ENCODE measurements at regions not wholly inside any gene's neighbourhood (a gene's known extent, or its start where the extent isn't known, plus 50 kb on each side); places are given as distances from the start of the nearest gene placed in this dataset.

DNA sequence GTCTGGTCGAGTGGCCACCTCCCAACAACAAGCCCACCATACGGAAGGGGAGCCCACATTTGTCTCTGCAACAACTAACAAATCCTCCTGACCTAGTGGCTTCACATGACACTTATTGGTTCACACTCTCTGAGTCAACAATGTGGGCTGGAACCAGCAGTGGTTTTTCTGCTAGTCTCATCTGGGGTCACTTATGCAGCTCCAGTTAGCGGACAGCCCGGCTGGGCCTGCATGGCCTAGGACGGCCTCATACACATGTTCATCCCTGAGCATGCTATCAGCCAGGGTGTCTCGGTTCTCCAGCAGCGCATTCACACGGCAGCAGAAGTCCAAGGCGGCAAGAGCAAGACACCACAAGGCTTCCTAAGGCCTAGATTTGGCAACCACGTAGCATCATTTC, 281.7 kb downstream of the XXYLT1 start:
- WGBS (ENCODE audit: insufficient coverage), result 88% methylated on average over 9 of the region's 10 CpGs
- Mint-ChIP-seq H3K4me1 (peaks cover 0 to 3% of the 10 kb centered on the region in 2 donors), H3K27ac (no peak overlapping the region), H3K36me3 (no peaks in the 10 kb centered on the region), H3K4me3 (no peak overlapping the region), H3K27me3 (ENCODE audit: low read depth in 2 of 2) (peaks cover 11 to 13% of the 10 kb centered on the region in 2 donors), H3K9me3 (no peaks in the 10 kb centered on the region)
- Histone ChIP-seq H3K27ac (ENCODE audit: low read length) (no peak overlapping the region), H3K4me1 (ENCODE audit: control insufficient read depth, insufficient read depth, low read length) (peaks cover 10% of the 10 kb centered on the region), H3K4me3 (ENCODE audit: low read length) (no peak overlapping the region), H3K27me3 (ENCODE audit: control insufficient read depth, insufficient read depth, low read length) (no peaks in the 10 kb centered on the region), H3K36me3 (ENCODE audit: control insufficient read depth, insufficient read depth, low read length) (no peaks in the 10 kb centered on the region), H3K9me3 (ENCODE audit: control insufficient read depth, insufficient read depth, low read length) (no peaks in the 10 kb centered on the region)
- DNase-seq (no peak), ATAC-seq (no peak)
- intact Hi-C loops (cut with micrococcal nuclease), result no loop called here
- no peak for TF ChIP-seq CTCF (IDR thresholded peaks at IDR 0.05)

DNA sequence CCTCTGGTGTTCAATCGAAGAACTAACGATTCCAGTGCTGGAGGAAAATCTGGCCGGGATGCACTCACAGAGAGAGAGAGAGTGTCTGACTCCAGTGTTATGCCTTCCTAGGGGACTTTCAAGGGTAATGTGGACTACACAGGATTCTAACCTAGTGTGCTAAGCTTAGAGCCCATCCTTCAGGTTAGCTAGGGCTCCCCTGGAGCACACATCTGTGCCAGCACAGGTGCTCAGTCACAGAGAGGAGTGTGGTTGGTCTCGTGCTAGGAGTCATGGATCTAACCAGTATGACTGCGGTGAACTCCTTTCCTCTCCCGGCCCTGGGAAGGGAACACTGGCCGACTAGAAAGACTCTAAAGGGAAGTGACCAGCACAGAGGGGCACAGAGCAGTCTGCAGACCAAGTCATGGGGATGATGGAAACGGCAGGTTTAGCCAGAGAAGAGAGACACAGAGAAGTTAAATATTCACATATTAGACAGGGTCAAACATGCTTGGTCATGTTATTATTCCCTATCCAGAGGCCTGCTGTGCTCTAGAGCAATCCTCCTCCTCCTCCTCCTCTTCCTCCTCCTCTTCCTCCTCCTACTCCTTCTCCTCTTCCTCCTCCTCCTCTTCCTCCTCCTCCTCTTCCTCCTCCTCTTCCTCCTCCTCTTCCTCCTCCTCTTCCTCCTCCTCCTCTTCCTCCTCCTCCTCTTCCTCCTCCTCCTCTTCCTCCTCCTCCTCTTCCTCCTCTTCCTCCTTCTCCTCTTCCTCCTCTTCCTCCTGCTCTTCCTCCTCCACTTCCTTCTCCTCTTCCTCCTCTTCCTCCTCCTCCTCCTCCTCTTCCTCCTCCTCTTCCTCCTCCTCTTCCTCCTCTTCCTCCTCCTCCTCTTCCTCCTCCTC, 280.3 kb downstream of the XXYLT1 start:
- no peak for TF ChIP-seq CTCF (IDR thresholded peaks at IDR 0.05)
- Histone ChIP-seq H3K9me3 (ENCODE audit: control insufficient read depth, insufficient read depth, low read length) (no peaks in the 10 kb centered on the region), H3K27ac (ENCODE audit: low read length) (no peak overlapping the region), H3K27me3 (ENCODE audit: control insufficient read depth, insufficient read depth, low read length) (no peaks in the 10 kb centered on the region), H3K36me3 (ENCODE audit: control insufficient read depth, insufficient read depth, low read length) (no peaks in the 10 kb centered on the region), H3K4me1 (ENCODE audit: control insufficient read depth, insufficient read depth, low read length) (no peaks in the 10 kb centered on the region), H3K4me3 (ENCODE audit: low read length) (no peak overlapping the region)
- ATAC-seq (no peak), DNase-seq (no peak)
- intact Hi-C loops (cut with micrococcal nuclease), result no loop called here
- no peak overlapping the region for H3K4me3 Mint-ChIP-seq
- no peaks in the 10 kb centered on the region for H3K4me1 Mint-ChIP-seq
- no peaks in the 10 kb centered on the region for H3K36me3 Mint-ChIP-seq
- H3K9me3 Mint-ChIP-seq, result no peaks in the 10 kb centered on the region
- H3K27ac Mint-ChIP-seq, result no peak overlapping the region
- WGBS (ENCODE audit: insufficient coverage), result 89% methylated on average over 8 of the region's 8 CpGs
- peaks cover 3% of the 10 kb centered on the region in 2 donors for H3K27me3 Mint-ChIP-seq (ENCODE audit: low read depth in 2 of 2)

- DNase-seq (no peak), ATAC-seq (no peak)
- Histone ChIP-seq H3K4me3 (ENCODE audit: low read length) (no peak overlapping the region), H3K36me3 (ENCODE audit: control insufficient read depth, insufficient read depth, low read length) (no peaks in the 10 kb centered on the region), H3K27ac (ENCODE audit: low read length) (no peak overlapping the region), H3K4me1 (ENCODE audit: control insufficient read depth, insufficient read depth, low read length) (no peaks in the 10 kb centered on the region), H3K27me3 (ENCODE audit: control insufficient read depth, insufficient read depth, low read length) (no peaks in the 10 kb centered on the region), H3K9me3 (ENCODE audit: control insufficient read depth, insufficient read depth, low read length) (no peaks in the 10 kb centered on the region)
- TF ChIP-seq CTCF (IDR thresholded peaks at IDR 0.05), result no peak
- H3K4me3 Mint-ChIP-seq, result no peak overlapping the region
- H3K27me3 Mint-ChIP-seq (ENCODE audit: low read depth in 2 of 2), result peaks cover 0 to 3% of the 10 kb centered on the region in 2 donors
- WGBS (ENCODE audit: insufficient coverage), result 100% methylated on average over 1 of the region's 4 CpGs
- H3K27ac Mint-ChIP-seq, result no peak overlapping the region
- no peaks in the 10 kb centered on the region for H3K9me3 Mint-ChIP-seq
- H3K4me1 Mint-ChIP-seq, result no peaks in the 10 kb centered on the region
- H3K36me3 Mint-ChIP-seq, result no peaks in the 10 kb centered on the region
- intact Hi-C loops (cut with micrococcal nuclease), result no loop called here
Measured at GRCh38 chr3:194991338-194991654, 279.7 kb downstream of the XXYLT1 start.

GRCh38 chr3:194993896-194994295, 277.1 kb downstream of the XXYLT1 start:
- H3K36me3 ChIP-seq (ENCODE audit: control insufficient read depth, insufficient read depth, low read length), result no peaks in the 10 kb centered on the region
- DNase-seq, result no peak

More at GRCh38 chr3:194993896-194994295, 277.1 kb downstream of the XXYLT1 start:
- no peak for ATAC-seq
- H3K9me3 Mint-ChIP-seq, result no peaks in the 10 kb centered on the region
- no peaks in the 10 kb centered on the region for H3K36me3 Mint-ChIP-seq
- no peak overlapping the region for H3K4me3 Mint-ChIP-seq
- H3K4me3 ChIP-seq (ENCODE audit: low read length), result no peak overlapping the region
- H3K9me3 ChIP-seq (ENCODE audit: control insufficient read depth, insufficient read depth, low read length), result no peaks in the 10 kb centered on the region
- 82% methylated on average over 14 of the region's 14 CpGs for WGBS (ENCODE audit: insufficient coverage)
- TF ChIP-seq CTCF (IDR thresholded peaks at IDR 0.05), result no peak
- H3K4me1 ChIP-seq (ENCODE audit: control insufficient read depth, insufficient read depth, low read length), result no peaks in the 10 kb centered on the region
- H3K27ac ChIP-seq (ENCODE audit: low read length), result no peak overlapping the region
- no peaks in the 10 kb centered on the region for H3K4me1 Mint-ChIP-seq
- peaks cover 1 to 6% of the 10 kb centered on the region in 2 donors for H3K27me3 Mint-ChIP-seq (ENCODE audit: low read depth in 2 of 2)
- intact Hi-C loops (cut with micrococcal nuclease), result no loop called here
- no peak overlapping the region for H3K27ac Mint-ChIP-seq
- H3K27me3 ChIP-seq (ENCODE audit: control insufficient read depth, insufficient read depth, low read length), result no peaks in the 10 kb centered on the region
